T47D (cell line): ENCODE measurements at regions not wholly inside any gene's neighbourhood (a gene's known extent, or its start where the extent isn't known, plus 50 kb on each side); places are given as distances from the start of the nearest gene placed in this dataset.
"Not testable (repeated sequence)": the region's sequence is repeated elsewhere in the genome, so short reads cannot be mapped to it uniquely, and the experiment has no call there.

Experiments
- DNase-seq, 2 experiments: peaks; one replicate each; pipeline versions ENCODE4 v3.0.0 to v3.0.0-alpha.2; 2011 to 2012; ENCODE audit warnings: low read depth in 1 of 2, low spot score in 1 of 2
- JUND ChIP-seq: IDR thresholded peaks from 2 replicates; pipeline ENCODE4 v1.6.1; 2012; ENCODE audit warnings: low read depth
- in situ Hi-C: cut with HindIII; loops from 2 replicates; pipeline ENCODE4 v1.10.0; 2016; ENCODE audit warnings: low sequenced_read_pairs, low pct_unique_long_range_greater_than_20kb

DNA sequence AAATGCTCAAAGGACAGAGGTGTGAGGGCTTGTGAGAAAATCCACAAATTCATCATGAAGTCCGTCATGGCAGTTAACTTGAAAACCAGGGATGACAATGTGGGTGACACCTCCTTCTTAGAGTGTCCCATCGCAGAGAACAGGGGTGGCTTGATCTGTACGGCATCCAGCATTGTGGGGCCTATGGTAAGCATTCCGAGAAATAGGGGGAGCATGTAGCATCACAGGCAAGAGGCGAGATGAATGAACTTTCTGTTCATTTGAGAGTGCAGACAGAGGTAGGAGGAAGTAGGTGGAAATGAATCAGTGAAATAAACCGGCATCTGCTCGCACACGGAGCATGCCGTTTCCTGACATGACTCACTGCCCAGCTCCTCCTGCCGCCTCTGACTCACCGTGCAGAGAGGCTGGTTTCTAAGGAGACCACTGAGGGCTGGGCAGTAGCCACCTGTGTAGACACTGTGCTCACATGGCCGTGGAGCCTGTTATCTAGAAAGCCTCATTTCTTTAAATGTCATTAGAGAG, 339.0 kb downstream of the RFC3 start:
- TF ChIP-seq JUND: no peak
- in situ Hi-C loops: no loop called here
- peak in 1 of 2 experiments; percentile 69 for DNase-seq

DNA sequence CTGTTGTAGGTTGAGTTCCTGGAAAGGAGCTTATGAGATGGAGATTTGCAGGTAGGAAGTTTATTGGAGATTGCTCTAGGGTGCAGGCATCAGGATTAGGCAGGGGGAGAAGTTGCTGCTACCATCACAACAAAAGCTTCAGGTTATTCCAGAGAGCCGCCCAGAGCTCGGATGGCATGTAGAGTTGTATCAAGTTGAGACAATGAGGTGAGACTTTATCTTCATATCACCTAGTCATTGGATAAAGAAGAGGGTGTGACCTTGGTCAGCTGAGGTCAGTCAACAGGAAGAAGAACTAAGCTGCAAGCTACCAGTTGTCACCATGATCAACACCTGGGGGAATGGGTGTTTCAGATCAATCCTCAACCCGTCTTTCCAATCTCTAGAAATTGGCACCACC, 342.0 kb downstream of the RFC3 start:
- no peak for DNase-seq
- in situ Hi-C loops: no loop called here
- TF ChIP-seq JUND: no peak

DNA sequence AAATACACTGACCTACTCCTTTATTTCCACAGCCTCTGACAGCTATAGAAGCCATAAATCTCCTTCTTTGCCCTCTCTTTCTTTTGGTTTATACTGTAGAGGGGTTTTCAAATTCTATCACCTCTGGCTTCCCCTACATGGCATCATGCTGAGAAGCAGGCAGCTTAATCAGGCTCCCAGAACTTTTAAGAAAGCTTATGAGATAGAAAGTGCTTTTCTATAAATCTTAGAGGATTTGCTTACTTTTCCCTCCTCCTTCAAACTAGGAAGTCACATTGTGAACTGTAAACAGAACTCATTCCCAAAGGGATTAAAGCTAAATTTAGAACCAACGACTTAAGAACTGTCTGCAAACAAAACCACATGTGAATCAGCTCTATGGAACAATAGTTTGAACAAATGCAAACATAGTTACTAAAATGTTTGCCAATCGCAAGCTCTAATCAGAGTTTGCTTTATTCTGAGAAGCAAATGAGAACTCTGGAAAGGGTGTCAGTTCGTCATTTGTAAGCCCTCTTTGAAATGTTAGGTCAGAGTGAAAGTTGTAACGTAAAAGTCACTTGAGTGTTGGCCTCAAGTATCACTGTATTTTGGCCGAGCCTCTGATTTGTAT, 344.1 kb downstream of the RFC3 start:
- no peak for TF ChIP-seq JUND

DNA sequence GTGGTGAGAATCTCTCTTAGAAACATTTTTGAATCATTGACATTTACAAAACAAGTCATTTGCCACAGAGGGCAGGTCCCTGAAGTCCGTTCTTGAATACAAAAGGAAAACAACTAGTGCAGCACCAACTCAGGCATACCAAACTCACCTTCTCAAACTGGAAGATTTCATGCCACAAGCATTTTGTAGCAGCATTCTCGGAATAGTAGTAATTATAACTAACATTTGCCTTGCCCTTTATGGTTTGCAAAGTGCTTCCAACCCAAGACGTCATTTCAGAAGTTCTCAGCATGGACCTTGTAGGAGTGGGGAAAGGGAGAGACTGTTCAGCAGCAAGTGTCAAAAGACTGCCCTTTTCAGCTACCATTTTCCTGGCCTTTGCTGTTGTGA, 344.6 kb downstream of the RFC3 start:
- in situ Hi-C loops: no loop called here
- DNase-seq: no peak
- TF ChIP-seq JUND: no peak

More for the DNA sequence above, 344.1 kb downstream of the RFC3 start:
- DNase-seq: peak in 1 of 2 experiments; percentile 66
- in situ Hi-C loops: no loop called here

DNA sequence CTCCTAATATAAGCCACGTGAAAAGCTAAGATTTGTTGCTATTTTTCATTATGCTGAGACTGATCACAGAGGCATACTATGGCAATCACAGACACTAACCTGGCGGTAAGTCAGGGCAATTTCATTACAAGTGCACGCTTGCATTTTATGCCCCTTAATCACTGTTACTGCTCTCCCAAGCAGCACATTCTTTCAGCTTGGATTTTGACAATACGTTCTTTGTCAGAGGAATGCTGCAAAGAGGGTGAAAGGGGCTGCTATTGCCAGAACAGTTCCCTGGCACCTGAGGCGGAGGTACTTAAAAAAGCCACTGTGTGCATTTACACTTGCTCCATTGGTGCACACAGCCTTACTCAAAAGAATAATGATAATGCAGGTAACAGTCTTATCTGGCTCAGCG, 346.6 kb downstream of the RFC3 start:
- no peak for DNase-seq
- in situ Hi-C loops: no loop called here
- no peak for TF ChIP-seq JUND

DNA sequence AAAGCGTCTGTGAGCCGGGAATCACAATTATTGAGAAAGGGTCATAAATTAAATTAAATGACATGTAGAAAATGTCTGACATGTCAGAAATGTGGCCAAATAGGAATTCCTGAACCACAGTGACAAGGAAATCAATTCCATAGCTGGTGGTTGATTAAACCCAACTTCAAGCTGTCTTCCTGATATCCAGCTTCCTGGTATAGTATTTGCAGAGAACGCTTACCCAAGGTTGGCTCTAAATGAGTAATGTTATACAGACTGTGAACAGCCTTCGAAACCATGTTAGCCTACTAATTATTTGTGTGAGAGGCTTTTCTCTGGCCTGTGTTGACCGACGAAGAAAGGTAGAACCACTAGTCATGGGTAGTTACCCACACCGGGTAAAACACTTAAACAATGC, 347.2 kb downstream of the RFC3 start:
- in situ Hi-C loops: no loop called here
- TF ChIP-seq JUND: no peak
- no peak for DNase-seq

DNA sequence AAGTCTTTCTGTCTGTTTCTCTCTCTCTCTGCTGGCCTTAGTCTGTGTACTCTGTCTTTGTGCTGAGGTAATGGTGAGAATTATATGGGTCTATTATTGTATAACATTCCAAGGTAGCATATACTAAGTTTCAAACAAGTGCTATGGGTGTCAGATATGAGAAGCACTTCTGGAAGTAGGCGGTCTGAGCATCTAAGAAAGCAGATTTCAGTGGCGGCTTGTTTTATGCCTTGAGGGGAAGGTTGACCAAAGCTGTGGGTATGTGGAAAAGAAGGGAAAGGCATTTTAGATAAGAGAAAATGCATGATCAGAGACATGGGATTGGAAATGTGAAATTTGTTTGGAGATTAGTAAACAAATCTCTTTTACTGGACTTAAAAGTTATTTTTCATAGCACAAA, 348.5 kb downstream of the RFC3 start:
- no peak for TF ChIP-seq JUND
- DNase-seq: no peak
- in situ Hi-C loops: no loop called here

DNA sequence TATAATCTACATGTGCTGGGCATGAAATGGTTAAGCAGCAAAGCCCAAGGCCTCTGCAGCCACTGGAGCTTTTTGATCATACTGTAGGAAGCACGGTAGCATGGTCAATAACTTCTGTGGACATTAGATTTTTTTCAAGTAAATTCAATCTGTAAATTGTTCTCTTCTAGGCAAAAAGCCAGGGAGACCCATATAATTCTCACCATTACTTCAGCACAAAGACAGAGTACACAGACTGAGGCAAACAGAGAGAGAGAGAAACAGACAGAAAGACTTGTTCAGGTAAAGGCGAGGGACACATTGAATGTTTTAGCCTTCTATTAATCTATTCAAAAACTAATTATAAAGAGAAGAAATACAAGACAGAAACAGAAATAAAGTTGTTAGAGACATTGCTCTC, 349.4 kb downstream of the RFC3 start:
- TF ChIP-seq JUND: no peak
- in situ Hi-C loops: no loop called here
- no peak for DNase-seq

DNA sequence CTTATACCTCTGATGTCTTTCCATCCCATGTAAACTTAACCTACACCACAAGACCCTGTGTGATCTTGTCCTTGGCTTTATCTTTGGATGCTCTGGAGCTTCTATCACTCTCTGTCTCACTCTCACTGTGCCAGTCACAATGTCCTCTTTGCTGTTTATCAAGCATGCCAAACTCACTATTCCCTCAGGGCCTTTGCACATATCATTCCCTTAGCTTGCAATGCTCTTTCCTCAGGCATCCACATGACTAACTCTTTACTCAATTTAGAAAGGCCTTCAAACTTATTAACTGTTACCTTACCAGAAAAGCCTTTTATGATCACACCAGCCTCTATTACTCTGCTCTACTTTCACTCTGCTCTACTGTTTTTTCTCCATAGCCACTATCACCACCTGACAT, 354.1 kb downstream of the RFC3 start:
- in situ Hi-C loops: no loop called here
- DNase-seq: no peak
- no peak for TF ChIP-seq JUND

DNA sequence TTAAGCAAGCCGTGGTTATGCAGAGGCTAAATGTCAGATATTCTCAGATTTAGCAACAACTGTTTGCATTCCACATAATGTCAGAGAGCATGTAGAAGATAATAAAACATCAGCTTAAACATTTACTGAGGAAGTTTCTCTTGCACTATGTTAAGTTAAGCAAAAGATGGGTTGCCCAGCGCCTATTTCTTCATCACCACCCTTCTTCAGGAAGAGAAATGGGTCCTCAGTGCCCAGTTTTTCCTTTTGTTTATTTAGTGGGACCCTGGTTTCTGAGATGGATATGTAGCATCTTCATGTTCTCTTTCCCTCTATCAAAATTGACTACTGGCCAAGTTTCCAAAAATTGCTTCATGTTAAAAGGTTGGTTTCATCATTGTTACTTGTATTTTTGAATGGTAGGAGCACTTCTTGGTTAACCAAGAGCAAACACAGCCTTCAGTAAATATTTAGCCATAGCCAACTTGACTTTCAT, 356.8 kb downstream of the RFC3 start:
- in situ Hi-C loops: no loop called here
- DNase-seq: no peak
- TF ChIP-seq JUND: no peak

DNA sequence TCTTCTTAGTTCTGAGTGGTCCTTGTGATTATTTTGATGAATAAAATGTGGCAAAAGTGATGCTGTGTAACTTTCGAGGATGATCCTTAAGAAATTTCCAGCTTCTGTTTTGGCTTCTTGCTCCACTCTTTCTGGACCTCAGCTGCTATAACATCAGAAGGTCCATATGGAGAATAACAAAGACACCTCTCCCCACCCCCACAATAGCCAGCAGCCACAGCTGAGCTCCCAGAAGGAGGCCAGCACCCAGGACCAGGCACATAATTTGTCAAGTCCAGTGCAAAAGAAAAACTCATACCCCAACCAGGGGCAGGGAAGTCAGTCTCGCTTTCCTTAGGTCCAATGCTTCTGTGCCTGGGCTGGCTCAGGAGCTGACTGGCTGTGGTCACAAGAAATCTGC, 357.6 kb downstream of the RFC3 start:
- in situ Hi-C loops: no loop called here
- no peak for DNase-seq
- TF ChIP-seq JUND: no peak

DNA sequence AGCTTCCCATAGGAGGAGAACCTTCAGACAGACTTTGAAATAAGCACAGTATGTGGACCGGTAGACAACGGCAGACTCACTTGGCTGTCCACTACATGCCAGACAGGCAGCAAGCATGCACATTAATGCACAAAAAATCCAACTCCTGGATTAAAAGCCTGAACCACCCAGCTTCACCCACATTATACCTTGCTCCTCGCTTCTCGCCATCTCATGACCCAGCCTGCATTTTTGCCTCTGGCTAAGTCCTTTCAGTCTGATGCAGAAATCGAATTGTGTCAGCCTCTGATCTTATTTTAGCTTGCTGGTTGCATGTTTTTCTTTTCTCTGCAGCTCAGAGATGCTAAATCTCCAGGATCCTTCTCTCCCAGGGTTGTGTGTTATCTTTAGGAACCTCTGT, 358.7 kb downstream of the RFC3 start:
- in situ Hi-C loops: no loop called here
- TF ChIP-seq JUND: no peak
- no peak for DNase-seq

DNA sequence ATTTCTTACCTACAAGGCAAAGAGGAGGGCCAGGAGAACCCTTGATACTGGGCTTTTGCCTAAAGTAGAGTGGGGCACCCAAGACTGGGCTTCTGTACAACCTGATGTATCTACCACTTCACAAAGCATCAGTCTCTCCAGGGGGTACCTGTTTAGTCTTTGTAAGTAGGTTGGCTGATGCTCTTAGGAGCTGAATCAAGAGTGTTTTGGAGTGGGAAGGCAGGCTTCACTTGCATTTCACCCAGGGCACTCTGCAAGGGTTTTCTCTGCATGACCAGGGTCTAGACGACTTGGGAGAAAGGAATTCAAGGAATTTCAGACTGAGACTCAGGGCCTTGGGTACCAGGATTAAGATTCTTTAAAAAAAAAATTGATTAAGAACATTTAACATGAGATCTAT, 361.5 kb downstream of the RFC3 start:
- TF ChIP-seq JUND: no peak
- in situ Hi-C loops: no loop called here
- no peak for DNase-seq

DNA sequence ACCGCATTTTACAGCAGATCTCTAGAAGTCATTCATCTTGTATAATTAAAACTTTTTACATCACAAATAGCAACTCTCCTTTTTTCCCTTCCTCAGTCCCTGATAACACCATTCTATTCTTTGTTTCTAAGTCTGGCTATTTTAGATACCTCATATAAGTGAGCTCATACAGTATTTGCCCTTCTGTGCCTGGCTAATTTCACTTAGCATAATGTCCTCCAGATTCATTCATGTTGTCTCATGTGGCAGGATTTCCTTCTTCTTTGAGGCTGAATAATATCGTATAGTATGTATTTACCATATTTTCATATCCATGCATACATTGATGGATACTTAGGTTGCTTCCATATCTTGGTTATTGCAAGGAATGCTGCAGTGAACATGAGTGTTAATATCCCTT, 362.0 kb downstream of the RFC3 start:
- in situ Hi-C loops: no loop called here
- TF ChIP-seq JUND: no peak
- no peak for DNase-seq

DNA sequence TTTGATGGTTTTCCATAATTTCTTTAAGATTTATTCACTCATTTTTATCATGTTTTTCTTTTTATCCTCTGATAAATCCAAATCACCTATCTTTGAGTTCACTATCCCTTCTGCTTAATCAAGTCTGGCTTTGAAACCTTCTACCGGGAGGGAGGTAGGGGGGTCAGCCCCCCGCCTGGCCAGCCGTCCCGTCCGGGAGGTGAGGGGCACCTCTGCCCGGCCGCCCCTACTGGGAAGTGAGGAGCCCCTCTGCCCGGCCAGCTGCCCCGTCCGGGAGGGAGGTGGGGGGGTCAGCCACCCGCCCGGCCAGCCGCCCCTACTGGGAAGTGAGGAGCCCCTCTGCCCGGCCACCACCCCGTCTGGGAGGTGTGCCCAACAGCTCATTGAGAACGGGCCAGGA, 363.3 kb downstream of the RFC3 start:
- in situ Hi-C loops, DNase-seq: not testable (repeated sequence)
